Islet of Langerhans (tissue), 1 donor: ENCODE measurements at regions not wholly inside any gene's neighbourhood (a gene's known extent, or its start where the extent isn't known, plus 50 kb on each side); places are given as distances from the start of the nearest gene placed in this dataset.

Experiments
- FAIRE-seq: peaks from one replicate; lab custom pipeline; 2011; peaks lifted over from hg19 to GRCh38; lab: Jason Lieb, UNC

GRCh38 chr20:59403962-59404314 is 103.5 kb downstream of the EDN3 start:
- FAIRE-seq = no peak

- FAIRE-seq = no peak
These were observed 104.3 kb downstream of the EDN3 start for GRCh38 chr20:59404749-59405148.

GRCh38 chr20:59405226-59406200 is 105.1 kb downstream of the EDN3 start:
- no peak for FAIRE-seq

GRCh38 chr20:59406446-59406845 is 106.0 kb downstream of the EDN3 start:
- no peak for FAIRE-seq

GRCh38 chr20:59411170-59411569 is 110.8 kb downstream of the EDN3 start:
- FAIRE-seq = no peak

- no peak for FAIRE-seq
These were observed 111.2 kb downstream of the EDN3 start for GRCh38 chr20:59411589-59411988.

GRCh38 chr20:59412181-59412580 is 111.8 kb downstream of the EDN3 start:
- no peak for FAIRE-seq

- no peak for FAIRE-seq
These were observed 112.5 kb downstream of the EDN3 start for GRCh38 chr20:59412875-59413284.

- no peak for FAIRE-seq
These were observed 113.0 kb downstream of the EDN3 start for GRCh38 chr20:59413326-59413865.

GRCh38 chr20:59414936-59415623 is 114.7 kb downstream of the EDN3 start:
- FAIRE-seq = no peak

- no peak for FAIRE-seq
These were observed 116.5 kb downstream of the EDN3 start for GRCh38 chr20:59416916-59417315.

- no peak for FAIRE-seq
These were observed 120.7 kb downstream of the EDN3 start for GRCh38 chr20:59421089-59421488.

- FAIRE-seq = no peak
These were observed 121.7 kb downstream of the EDN3 start for GRCh38 chr20:59421920-59422637.

GRCh38 chr20:59422872-59423544 is 122.6 kb downstream of the EDN3 start:
- FAIRE-seq = no peak

GRCh38 chr20:59424976-59425375 is 124.6 kb downstream of the EDN3 start:
- no peak for FAIRE-seq

GRCh38 chr20:59425572-59425971 is 125.2 kb downstream of the EDN3 start:
- FAIRE-seq = no peak

GRCh38 chr20:59428006-59428405 is 127.6 kb downstream of the EDN3 start:
- no peak for FAIRE-seq

GRCh38 chr20:59428441-59429205 is 128.2 kb downstream of the EDN3 start:
- no peak for FAIRE-seq

GRCh38 chr20:59429396-59429795 is 129.0 kb downstream of the EDN3 start:
- FAIRE-seq = no peak

- no peak for FAIRE-seq
These were observed 130.6 kb downstream of the EDN3 start for GRCh38 chr20:59431014-59431413.

- peak; percentile 98 for FAIRE-seq
These were observed 134.5 kb downstream of the EDN3 start for GRCh38 chr20:59434960-59435359.
